Activated CD4-positive, alpha-beta T cell treated with anti-CD3 and anti-CD28 coated beads for 4 hours (primary cell): ENCODE measurements at regions not wholly inside any gene's neighbourhood (a gene's known extent, or its start where the extent isn't known, plus 50 kb on each side); places are given as distances from the start of the nearest gene placed in this dataset.

Experiments
- DNase-seq, 2 donors: peaks; one replicate each; pipeline ENCODE4 v3.0.0-alpha.2; 2020

GRCh38 chr10:81031774-81032173 is 494.1 kb downstream of the SH2D4B start:
- no peak for DNase-seq

- DNase-seq = no peak
Measured at GRCh38 chr10:81034383-81034782, 496.7 kb downstream of the SH2D4B start.

DNA sequence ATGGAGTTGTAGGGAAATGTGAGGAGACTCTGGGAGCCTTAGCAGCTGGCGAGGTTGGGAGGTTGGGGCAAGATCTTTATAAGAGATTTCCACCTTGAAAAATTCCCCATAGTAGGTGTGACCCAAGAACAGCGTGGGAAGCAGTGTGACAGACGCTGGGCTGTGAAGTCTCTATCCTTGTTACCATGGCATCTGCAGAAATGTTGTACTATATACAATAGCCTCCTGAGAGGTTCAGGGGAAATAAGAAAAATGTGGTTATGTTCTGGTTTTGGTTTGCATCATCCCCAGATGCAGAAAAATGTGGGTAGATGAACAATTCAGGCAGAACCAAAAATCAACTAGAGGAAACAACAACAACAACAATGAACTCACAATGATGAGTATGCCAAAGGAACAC is 498.6 kb downstream of the SH2D4B start:
- no peak for DNase-seq

DNA sequence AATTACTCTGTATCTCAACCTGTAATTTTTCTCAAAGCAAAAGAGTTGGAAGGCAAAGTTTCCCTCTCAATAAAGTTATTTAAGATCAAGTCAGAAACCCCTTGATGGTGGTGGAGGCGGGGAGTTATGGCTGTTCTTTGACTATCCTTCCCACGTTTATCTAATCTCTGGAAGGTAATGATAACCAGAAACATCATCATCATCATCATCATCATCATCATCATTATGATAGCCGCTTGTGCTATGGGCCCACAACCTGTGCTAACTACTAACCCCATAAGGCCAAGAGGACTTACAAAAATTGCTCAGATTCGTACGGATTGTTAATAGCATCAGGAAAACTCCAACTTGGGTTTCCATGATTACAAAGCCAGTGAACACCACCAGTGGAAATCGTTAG is 502.3 kb downstream of the SH2D4B start:
- no peak for DNase-seq

DNA sequence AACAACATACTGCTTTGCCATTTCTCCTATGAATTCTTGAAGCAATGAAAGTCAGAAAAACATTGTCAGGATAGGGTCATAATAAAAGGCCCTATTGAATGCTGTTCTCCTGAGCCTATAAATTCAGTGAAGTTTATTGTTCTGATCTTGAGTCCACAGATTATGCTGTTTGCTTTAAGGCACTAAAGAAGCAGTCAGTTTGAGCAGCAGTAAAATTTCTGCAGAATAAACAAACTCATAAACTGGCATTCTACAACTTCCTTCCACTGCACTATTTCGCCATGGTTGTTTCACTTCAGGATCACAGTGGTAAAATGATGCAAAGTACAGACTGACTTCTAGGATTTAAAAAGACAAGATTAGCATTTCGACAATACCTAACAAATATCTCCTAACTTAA is 503.2 kb downstream of the SH2D4B start:
- DNase-seq = no peak

GRCh38 chr10:81042647-81043046 is 504.9 kb downstream of the SH2D4B start:
- no peak for DNase-seq

- DNase-seq = no peak
Measured at GRCh38 chr10:81065474-81065873, 527.8 kb downstream of the SH2D4B start.

- DNase-seq = no peak
Measured at GRCh38 chr10:81068460-81068859, 530.8 kb downstream of the SH2D4B start.

GRCh38 chr10:81071087-81071796 is 533.5 kb downstream of the SH2D4B start:
- DNase-seq = no peak

DNA sequence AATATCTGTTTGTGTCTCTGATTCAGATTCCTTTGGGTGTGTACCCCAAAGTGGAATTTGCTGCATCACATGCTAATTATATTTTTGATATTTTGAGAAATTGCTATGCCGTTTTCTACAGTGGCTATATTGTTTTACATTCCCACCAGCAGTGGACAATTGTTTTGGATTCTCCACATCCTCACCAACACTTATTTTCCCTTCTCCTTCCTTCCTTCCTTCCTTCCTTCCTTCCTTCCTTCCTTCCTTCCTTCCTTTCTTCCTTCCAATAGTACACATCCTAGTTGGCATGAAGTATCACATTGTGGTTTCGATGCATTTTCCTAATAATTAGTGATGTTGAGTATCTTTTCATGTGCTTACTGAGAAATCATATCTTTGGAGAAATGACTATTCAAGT is 535.5 kb downstream of the SH2D4B start:
- DNase-seq = no peak

- no peak for DNase-seq
Measured at GRCh38 chr10:81081887-81082620, 544.4 kb downstream of the SH2D4B start.

GRCh38 chr10:81082621-81083376 is 545.1 kb downstream of the SH2D4B start:
- DNase-seq = no peak

DNA sequence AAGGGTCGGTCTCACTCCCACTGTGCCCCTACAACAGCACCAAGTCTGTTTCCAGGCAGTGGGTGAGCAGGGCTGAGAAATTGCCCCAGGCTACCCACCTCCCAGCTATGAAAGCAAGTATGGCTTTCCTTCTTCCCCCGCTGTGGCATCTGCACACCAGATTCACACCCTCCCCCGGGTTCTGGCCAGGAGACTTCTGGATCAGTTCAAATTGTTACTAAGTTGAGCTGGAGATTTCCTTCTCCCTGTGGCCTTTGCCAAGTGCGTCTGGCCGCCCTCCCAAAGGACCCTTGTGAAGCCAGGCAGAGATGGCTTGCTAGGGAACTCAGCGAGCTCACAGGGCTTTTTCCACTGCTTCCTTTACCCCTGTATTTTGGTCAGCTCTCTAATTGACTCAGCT is 555.4 kb downstream of the SH2D4B start:
- no peak for DNase-seq

- no peak for DNase-seq
Measured at GRCh38 chr10:81095238-81095637, 557.5 kb downstream of the SH2D4B start.

DNA sequence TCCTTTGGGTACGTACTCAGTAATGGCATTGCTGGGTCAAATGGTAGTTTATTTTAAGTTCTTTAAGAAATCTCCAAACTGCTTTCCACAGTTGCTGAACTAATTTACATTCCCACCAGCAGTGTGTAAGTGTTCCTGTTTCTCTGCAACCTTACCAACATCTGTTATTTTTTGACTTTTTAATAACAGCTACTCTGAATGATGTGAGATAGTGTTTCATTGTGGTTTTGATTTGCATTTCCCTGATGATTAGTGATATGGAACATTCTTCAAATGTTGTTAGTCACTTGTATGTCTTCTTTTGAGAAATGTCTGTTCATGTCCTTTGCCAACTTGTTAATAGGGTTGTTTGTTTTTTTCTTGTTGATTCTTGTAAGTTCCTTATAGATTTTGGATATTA is 558.9 kb downstream of the SH2D4B start:
- DNase-seq = no peak

- DNase-seq = no peak
Measured at GRCh38 chr10:81101062-81101461, 563.4 kb downstream of the SH2D4B start.

- no peak for DNase-seq
Measured at GRCh38 chr10:81104494-81104893, 566.8 kb downstream of the SH2D4B start.

DNA sequence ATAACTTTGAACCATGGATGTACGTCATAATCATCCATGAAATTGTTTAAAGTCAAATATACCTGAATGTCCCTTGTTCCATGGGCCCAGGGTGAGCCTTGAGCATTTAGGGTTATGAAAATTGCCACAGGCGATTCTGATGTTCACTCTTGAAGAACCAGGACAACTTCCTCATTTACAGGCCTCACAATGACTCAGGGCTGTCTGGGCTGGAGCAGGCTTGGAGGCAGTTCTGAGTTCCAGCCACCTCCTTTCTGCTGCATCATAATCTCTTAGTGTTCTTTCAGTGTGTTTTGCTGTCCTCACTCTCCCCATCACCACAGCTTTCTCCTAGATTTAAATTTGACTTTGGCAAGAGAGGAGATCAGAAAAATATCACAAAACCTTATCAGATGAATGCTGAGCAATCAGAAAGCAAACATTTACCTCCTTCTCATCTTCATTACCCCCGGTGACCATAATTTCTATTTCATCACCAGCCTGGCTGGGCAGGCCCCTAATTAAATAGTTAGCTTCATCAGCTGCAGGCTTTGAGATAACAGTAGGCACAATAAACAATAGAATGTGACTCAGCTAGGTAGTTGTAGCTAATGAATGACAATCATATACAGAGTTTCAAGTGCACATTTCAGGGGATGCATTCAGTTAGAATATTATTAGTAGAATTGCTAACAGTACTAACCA is 571.0 kb downstream of the SH2D4B start:
- DNase-seq = no peak

- DNase-seq = no peak
Measured at GRCh38 chr10:81109200-81109752, 571.6 kb downstream of the SH2D4B start.

GRCh38 chr10:81116201-81116600 is 578.5 kb downstream of the SH2D4B start:
- DNase-seq = no peak

GRCh38 chr10:81116990-81117389 is 579.3 kb downstream of the SH2D4B start:
- DNase-seq = no peak

- no peak for DNase-seq
Measured at GRCh38 chr10:81127931-81128330, 590.2 kb downstream of the SH2D4B start.

GRCh38 chr10:81130014-81130413 is 592.3 kb downstream of the SH2D4B start:
- no peak for DNase-seq
